T-helper 2 cell treated with Interferon-gamma antibody and Interleukin-4, amounts not matched to agents 5 μg/mL and 100 μg/mL, for 36 hours (primary cell): ENCODE measurements at regions not wholly inside any gene's neighbourhood (a gene's known extent, or its start where the extent isn't known, plus 50 kb on each side); places are given as distances from the start of the nearest gene placed in this dataset.

Source experiments
- DNase-seq: peaks from one replicate; pipeline ENCODE4 v3.0.0; 2021; ENCODE audit warnings: low spot score
- H3K27ac Mint-ChIP-seq: one replicate; pipeline ENCODE4 v1.8.0; 2021; ENCODE audit warnings: mild to moderate bottlenecking, mixed read lengths
- H3K27me3 Mint-ChIP-seq: one replicate; pipeline ENCODE4 v1.8.0; 2021; ENCODE audit warnings: low read depth, mixed read lengths
- H3K36me3 Mint-ChIP-seq: one replicate; pipeline ENCODE4 v1.8.0; 2021; ENCODE audit warnings: low read depth, mixed read lengths
- H3K4me1 Mint-ChIP-seq: one replicate; pipeline ENCODE4 v1.8.0; 2021; ENCODE audit warnings: low read depth, mixed read lengths
- H3K4me3 Mint-ChIP-seq: one replicate; pipeline ENCODE4 v1.8.0; 2022; ENCODE audit warnings: mild to moderate bottlenecking, moderate library complexity, mixed read lengths
- H3K9me3 Mint-ChIP-seq: one replicate; pipeline ENCODE4 v1.8.0; 2021; ENCODE audit warnings: mixed read lengths

DNA sequence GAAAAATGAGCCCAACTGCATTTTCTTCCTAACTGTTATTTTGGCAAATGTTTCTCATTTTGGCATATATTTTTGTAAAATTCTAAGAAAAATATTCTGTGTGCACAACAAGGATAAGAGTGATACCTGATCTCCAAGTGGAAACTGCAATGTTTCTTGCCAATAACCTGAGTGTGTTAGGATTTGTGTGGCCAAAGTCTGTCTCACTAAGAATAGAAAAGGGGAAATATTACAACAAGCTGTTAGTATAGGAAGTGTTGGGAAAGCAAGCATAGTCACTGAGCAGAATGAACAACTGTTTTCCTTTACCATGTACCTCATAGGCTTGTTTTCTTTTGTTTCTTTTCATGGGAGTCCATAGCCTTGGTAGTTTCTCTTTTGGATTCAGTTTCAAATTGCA, 624.2 kb downstream of the MTRR start:
- H3K4me3 Mint-ChIP-seq = no peak overlapping the region
- no peaks in the 10 kb centered on the region for H3K36me3 Mint-ChIP-seq
- peaks cover 50% of the 10 kb centered on the region for H3K9me3 Mint-ChIP-seq
- no peak overlapping the region for H3K27ac Mint-ChIP-seq
- H3K27me3 Mint-ChIP-seq = no peaks in the 10 kb centered on the region
- H3K4me1 Mint-ChIP-seq = no peaks in the 10 kb centered on the region
- DNase-seq = no peak

DNA sequence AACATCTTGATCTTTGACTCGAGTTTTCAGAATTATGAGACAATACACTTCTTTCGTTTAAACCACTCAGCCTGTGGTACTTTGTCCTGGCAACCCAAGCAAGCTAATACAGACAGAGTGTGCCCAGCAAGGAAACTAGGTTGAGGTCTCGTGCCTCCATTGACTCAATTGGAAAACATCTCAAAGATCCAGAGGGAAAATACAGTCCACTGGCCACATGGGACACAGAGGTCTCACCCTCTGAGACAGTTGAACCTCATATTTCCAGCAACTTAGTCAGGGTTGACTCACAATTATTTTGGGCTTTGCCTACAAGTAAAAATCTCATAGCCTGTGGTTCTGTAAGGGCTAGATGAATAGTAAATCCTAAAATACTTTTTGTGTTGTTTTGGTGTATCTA, 631.5 kb downstream of the MTRR start:
- H3K36me3 Mint-ChIP-seq = no peaks in the 10 kb centered on the region
- DNase-seq = no peak
- no peak overlapping the region for H3K27ac Mint-ChIP-seq
- no peaks in the 10 kb centered on the region for H3K4me1 Mint-ChIP-seq
- H3K27me3 Mint-ChIP-seq = no peaks in the 10 kb centered on the region
- peaks cover 52% of the 10 kb centered on the region for H3K9me3 Mint-ChIP-seq
- H3K4me3 Mint-ChIP-seq = no peak overlapping the region

DNA sequence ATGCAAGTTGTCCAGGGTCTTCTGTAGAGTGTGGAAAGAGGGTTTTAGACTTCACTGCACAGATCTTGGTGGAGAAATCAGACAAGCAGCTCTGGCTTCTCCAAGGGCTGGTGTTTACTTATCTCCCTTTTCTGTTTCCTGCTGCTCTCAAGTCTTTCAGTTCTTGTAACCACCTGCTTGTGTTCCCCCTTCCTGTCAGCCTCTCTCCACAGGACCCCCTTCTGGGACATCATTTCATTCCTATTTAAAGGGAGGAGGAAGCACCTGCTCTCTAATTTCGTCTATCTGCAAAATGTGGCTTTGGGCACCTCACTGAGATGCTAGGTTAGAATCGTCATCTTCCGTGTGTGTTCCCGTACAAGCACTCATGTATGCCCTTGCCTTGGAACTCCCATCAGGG, 636.2 kb downstream of the MTRR start:
- H3K9me3 Mint-ChIP-seq = peaks cover 28% of the 10 kb centered on the region
- H3K27me3 Mint-ChIP-seq = no peaks in the 10 kb centered on the region
- H3K36me3 Mint-ChIP-seq = no peaks in the 10 kb centered on the region
- no peak for DNase-seq
- no peak overlapping the region for H3K27ac Mint-ChIP-seq
- no peak overlapping the region for H3K4me3 Mint-ChIP-seq
- no peaks in the 10 kb centered on the region for H3K4me1 Mint-ChIP-seq

DNA sequence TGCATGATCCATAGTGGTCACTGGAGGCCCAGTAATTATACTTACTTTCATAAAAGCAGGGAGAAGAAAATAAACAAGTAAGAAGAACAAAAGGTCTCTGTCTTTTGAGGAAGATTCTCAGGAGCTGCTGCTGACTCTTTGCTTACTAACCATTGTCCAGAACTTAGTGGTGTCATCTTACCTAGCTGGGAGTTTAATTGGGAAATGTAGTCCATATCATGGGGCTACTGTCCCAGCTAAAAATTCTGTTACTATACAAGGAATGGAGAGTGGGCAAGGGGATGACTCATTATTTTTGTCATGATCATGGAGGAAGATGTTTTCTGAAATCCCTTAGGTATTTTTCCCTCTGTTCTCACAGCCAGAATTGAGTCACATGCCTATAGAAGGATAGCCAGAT, 639.3 kb downstream of the MTRR start:
- Mint-ChIP-seq H3K36me3 (no peaks in the 10 kb centered on the region), H3K27ac (no peak overlapping the region), H3K9me3 (peaks cover 29% of the 10 kb centered on the region), H3K4me3 (no peak overlapping the region), H3K4me1 (no peaks in the 10 kb centered on the region), H3K27me3 (no peaks in the 10 kb centered on the region)
- DNase-seq = no peak

DNA sequence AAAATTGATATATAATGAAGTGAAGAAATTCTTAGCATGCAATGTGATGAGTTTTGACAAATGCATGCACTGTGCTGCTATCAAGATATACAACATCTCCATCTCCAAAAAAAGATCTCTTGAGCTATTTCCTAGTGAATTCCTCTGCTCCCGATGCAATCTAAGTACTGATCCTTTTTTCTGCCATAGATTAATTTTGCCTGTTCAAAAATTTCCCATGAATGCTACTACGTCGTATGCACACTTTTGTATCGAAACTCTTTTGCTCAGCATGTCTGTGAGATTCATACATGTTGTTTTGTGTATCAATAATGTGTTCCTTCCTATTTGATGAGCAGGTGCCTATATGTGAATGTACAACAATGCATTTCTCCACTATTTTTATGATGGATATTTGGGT, 647.4 kb downstream of the MTRR start:
- H3K27ac Mint-ChIP-seq = no peak overlapping the region
- no peaks in the 10 kb centered on the region for H3K27me3 Mint-ChIP-seq
- DNase-seq = no peak
- H3K9me3 Mint-ChIP-seq = peaks cover 38% of the 10 kb centered on the region
- no peak overlapping the region for H3K4me3 Mint-ChIP-seq
- no peaks in the 10 kb centered on the region for H3K36me3 Mint-ChIP-seq
- no peaks in the 10 kb centered on the region for H3K4me1 Mint-ChIP-seq

DNA sequence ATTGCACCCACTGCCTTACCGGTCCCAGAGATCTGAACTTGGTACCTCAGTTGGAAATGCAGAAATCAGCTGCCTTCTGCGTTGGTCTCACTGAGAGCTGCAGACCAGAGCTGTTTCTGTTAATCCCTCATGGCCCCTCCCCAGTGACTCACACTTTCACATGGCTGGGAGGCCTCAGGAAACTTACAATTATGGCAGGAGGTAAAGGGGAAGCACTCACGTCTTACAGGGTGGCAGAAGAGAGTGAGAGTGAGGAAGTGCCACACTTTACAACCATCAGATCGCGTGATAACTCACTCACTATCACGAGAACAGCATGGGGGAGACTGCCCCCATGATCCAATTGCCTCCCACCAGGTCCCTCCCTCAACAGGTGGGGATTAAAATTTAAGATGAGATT, 648.5 kb downstream of the MTRR start:
- no peaks in the 10 kb centered on the region for H3K36me3 Mint-ChIP-seq
- H3K4me3 Mint-ChIP-seq = no peak overlapping the region
- DNase-seq = no peak
- H3K4me1 Mint-ChIP-seq = no peaks in the 10 kb centered on the region
- H3K27me3 Mint-ChIP-seq = no peaks in the 10 kb centered on the region
- H3K9me3 Mint-ChIP-seq = peaks cover 32% of the 10 kb centered on the region
- no peak overlapping the region for H3K27ac Mint-ChIP-seq

DNA sequence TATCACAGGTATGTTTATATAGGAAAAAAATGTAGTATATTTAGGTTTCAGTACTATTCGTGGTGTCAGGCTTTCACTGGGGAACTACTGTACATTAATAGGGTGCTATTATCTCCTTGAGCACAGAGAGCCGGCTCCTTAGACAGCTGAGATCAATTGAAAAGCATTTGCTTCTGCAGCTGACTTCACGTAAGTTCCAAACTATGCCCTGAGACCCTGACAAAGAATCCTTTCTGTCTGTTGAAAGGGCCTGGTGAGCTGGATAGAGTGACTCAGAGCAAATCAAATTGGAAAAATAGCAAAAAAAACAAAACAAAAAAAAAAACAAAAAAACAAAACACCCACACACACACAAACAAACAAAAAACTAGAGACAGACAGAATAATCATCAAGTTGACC, 652.0 kb downstream of the MTRR start:
- no peak overlapping the region for H3K4me3 Mint-ChIP-seq
- no peak overlapping the region for H3K27ac Mint-ChIP-seq
- H3K4me1 Mint-ChIP-seq = no peaks in the 10 kb centered on the region
- DNase-seq = no peak
- peaks cover 18% of the 10 kb centered on the region for H3K9me3 Mint-ChIP-seq
- no peaks in the 10 kb centered on the region for H3K27me3 Mint-ChIP-seq
- no peaks in the 10 kb centered on the region for H3K36me3 Mint-ChIP-seq

DNA sequence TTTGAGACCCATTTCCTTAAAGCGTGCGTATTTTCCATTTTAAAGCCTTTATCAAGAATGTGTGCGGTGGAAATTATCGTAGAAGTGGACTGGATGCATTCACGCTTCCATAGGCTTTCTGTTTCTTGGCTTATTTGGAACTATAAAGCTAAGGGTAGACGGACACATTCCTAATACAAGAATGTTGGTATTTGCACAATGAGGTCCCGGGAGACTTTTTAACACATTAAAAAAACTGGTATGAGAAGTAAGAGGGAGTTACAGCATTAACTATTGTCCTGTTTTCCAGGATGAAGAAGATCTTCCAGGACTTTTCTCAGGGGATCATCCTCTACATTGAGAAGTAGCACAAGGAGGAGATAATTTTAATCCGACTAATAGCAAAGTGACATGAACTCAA, 653.0 kb downstream of the MTRR start:
- Mint-ChIP-seq H3K4me1 (no peaks in the 10 kb centered on the region), H3K36me3 (no peaks in the 10 kb centered on the region), H3K27ac (no peak overlapping the region), H3K9me3 (peaks cover 14% of the 10 kb centered on the region), H3K4me3 (no peak overlapping the region), H3K27me3 (no peaks in the 10 kb centered on the region)
- DNase-seq = no peak

DNA sequence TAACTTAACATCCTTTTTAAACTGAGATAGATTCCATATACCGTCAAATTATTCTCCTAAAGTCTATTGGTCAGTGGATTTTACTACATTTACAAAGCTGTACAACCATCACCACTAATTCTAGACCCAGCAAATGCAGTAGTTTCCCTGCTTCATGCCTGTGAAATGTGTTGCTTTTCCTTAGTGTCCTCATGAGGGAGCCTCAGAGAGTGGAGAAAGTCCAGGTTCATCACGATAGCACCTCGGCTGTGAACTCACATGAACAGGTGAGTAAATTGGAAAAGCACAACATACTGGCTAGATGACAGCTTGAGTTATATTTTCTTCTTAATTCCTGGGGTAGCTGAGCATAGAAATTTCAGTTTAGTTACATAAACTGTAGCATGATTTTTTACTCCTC, 653.7 kb downstream of the MTRR start:
- no peaks in the 10 kb centered on the region for H3K27me3 Mint-ChIP-seq
- no peak overlapping the region for H3K4me3 Mint-ChIP-seq
- peaks cover 14% of the 10 kb centered on the region for H3K9me3 Mint-ChIP-seq
- no peak for DNase-seq
- no peak overlapping the region for H3K27ac Mint-ChIP-seq
- no peaks in the 10 kb centered on the region for H3K36me3 Mint-ChIP-seq
- H3K4me1 Mint-ChIP-seq = no peaks in the 10 kb centered on the region

DNA sequence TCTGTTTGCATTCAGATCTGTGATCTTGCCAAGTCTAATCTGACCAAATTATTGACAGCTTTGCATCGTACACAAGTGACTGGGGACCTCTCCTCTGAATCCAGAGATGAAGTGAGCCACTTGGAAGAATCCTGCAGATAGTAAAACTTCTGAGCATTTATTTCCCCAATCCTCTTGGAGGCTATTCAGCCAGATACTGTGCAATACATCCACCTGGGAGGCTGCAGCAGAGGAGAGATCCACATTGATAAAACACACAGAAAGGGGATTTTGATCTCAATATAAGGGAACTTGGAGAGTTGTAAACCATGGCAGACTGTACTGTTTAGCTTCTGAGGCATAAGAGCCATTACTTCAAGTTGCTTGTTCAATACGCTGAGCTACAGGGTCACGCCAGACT, 654.6 kb downstream of the MTRR start:
- no peak for DNase-seq
- H3K27ac Mint-ChIP-seq = no peak overlapping the region
- no peaks in the 10 kb centered on the region for H3K27me3 Mint-ChIP-seq
- no peak overlapping the region for H3K4me3 Mint-ChIP-seq
- H3K36me3 Mint-ChIP-seq = no peaks in the 10 kb centered on the region
- peaks cover 14% of the 10 kb centered on the region for H3K9me3 Mint-ChIP-seq
- H3K4me1 Mint-ChIP-seq = no peaks in the 10 kb centered on the region

DNA sequence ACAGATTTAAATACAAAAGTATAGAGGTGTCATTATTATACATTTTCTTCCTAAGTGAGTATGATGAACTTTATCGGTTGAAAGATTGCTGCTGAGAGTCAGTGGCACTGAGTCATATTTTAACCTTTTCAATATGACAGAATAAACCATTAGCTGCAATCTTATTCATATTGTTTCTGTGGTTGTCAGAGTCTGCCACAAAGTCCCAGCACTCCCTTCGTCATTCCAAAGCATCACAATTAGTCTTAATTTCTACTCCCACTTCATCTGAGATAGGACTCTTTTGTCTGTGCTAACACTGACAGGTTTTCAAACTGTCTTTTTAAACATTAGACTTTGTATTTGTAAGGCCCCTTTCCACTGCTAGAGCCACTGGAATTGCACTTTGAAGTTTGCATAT, 656.9 kb downstream of the MTRR start:
- Mint-ChIP-seq H3K27me3 (no peaks in the 10 kb centered on the region), H3K36me3 (no peaks in the 10 kb centered on the region), H3K4me3 (no peak overlapping the region), H3K4me1 (no peaks in the 10 kb centered on the region), H3K27ac (no peak overlapping the region), H3K9me3 (peaks cover 5% of the 10 kb centered on the region)
- no peak for DNase-seq

DNA sequence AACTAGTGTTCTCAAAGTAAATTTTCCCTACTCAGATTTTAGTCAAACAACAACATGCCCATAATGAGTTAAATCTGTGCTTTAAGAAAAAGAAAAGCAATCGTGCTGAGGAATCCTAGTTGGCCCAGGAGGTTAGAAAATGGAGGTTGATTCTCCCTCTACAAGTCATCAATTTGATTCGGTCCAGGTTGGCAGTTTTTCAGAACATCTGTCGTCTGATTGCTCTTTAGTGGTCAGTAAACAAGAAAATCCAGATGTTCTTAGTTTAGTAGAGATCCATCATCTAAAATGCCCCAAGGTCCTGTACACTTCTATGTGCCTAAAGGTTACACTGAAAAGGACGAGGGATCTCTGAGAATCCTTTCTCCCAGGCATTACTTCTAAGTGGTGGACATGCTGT, 659.2 kb downstream of the MTRR start:
- H3K4me3 Mint-ChIP-seq = no peak overlapping the region
- H3K36me3 Mint-ChIP-seq = no peaks in the 10 kb centered on the region
- H3K27me3 Mint-ChIP-seq = no peaks in the 10 kb centered on the region
- no peak overlapping the region for H3K27ac Mint-ChIP-seq
- H3K4me1 Mint-ChIP-seq = no peaks in the 10 kb centered on the region
- H3K9me3 Mint-ChIP-seq = peaks cover 5% of the 10 kb centered on the region
- DNase-seq = no peak

DNA sequence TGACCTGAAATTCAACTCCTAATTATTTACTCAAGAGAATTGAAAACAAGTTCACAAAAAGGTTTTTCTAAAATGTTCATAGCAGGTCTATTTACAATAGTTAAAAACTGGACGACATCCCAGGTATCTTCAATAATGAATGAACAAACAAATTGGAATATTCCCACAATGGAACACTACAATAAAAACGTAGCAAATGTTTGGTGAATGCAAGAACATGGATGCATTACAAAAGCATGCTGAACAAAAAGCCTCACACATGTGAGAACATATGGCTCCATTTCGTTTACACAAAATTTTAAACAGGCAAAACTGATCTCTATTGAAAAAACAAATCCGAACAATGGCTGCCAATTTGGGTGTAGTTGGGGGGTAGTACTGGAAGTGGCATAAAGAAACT, 669.9 kb downstream of the MTRR start:
- Mint-ChIP-seq H3K27ac (no peak overlapping the region), H3K4me1 (no peaks in the 10 kb centered on the region), H3K9me3 (peaks cover 37% of the 10 kb centered on the region), H3K4me3 (no peak overlapping the region), H3K36me3 (no peaks in the 10 kb centered on the region), H3K27me3 (no peaks in the 10 kb centered on the region)
- no peak for DNase-seq

DNA sequence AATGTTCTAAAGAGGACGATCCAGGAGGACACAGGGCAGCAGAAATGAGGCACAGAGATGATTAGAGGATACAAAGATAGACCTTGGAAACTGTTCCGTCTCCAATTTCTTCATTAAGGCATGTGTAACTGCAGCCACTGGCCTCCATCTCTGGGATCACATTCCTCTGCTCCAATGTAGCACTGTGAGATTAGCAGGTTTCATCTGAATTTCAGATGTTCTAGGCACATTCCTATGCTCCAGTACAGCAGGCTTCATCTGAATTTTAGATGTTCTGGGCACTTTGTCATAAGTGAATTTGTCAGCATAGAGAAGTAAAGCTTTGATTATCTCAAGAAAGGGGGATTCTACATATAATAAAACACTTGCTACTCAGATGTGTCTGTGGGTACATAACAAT, 671.4 kb downstream of the MTRR start:
- no peak overlapping the region for H3K27ac Mint-ChIP-seq
- H3K36me3 Mint-ChIP-seq = no peaks in the 10 kb centered on the region
- H3K4me1 Mint-ChIP-seq = no peaks in the 10 kb centered on the region
- H3K27me3 Mint-ChIP-seq = no peaks in the 10 kb centered on the region
- no peak overlapping the region for H3K4me3 Mint-ChIP-seq
- H3K9me3 Mint-ChIP-seq = peaks cover 33% of the 10 kb centered on the region
- no peak for DNase-seq

DNA sequence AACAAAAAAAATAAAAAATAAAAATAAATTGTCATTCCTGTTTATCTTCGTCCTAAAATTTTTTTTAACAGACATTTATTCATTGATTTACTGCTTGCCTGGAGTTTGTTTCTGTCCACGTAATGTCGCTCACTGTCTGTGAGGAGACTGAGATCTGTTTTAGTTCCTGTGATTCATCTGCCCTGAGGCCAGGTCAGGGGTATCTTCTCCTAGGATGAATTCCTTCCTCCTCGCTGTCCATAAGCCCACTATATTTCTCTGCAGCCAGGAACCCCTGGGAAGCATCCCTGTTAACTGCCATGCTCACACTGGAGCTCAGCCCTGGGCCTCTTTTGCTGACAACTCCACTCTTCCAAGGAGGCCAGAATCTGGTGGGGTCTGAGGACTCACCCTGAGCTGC, 682.0 kb downstream of the MTRR start:
- Mint-ChIP-seq H3K9me3 (peaks cover 27% of the 10 kb centered on the region), H3K4me3 (no peak overlapping the region), H3K4me1 (no peaks in the 10 kb centered on the region), H3K27me3 (no peaks in the 10 kb centered on the region), H3K27ac (no peak overlapping the region), H3K36me3 (no peaks in the 10 kb centered on the region)
- DNase-seq = no peak

DNA sequence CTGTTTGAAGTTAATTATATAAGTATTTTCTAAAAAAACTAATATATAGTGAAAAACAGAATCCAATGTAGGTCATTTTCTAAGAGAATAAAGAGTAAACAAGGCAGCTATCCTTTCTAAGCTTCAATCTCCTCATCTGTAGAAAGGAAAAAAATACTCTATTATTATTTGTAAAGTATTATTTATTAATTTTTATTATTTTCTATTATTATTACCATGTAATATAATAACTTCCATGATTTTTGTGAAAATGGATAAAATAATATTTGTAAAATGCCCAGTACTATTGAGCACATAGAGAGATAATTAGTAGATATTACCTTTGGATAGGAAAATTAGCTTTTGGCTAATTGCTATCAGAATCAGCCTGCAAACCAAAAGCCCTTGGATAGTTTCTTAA, 684.4 kb downstream of the MTRR start:
- Mint-ChIP-seq H3K4me1 (no peaks in the 10 kb centered on the region), H3K9me3 (peaks cover 14% of the 10 kb centered on the region), H3K27ac (no peak overlapping the region), H3K27me3 (no peaks in the 10 kb centered on the region), H3K4me3 (no peak overlapping the region), H3K36me3 (no peaks in the 10 kb centered on the region)
- DNase-seq = no peak
